GM21529 (cell line): ENCODE measurements at regions not wholly inside any gene's neighbourhood (a gene's known extent, or its start where the extent isn't known, plus 50 kb on each side); places are given as distances from the start of the nearest gene placed in this dataset.

ENCODE experiments used
- ATAC-seq: cut with Tn5 transposase; IDR thresholded peaks from one replicate; pipeline ENCODE4 v1.9.1; 2021; ENCODE audit not compliant: unreplicated experiment

GRCh38 chr18:65415098-65415497 lies 335.7 kb upstream of the CDH7 start:
- ATAC-seq, result no peak

DNA sequence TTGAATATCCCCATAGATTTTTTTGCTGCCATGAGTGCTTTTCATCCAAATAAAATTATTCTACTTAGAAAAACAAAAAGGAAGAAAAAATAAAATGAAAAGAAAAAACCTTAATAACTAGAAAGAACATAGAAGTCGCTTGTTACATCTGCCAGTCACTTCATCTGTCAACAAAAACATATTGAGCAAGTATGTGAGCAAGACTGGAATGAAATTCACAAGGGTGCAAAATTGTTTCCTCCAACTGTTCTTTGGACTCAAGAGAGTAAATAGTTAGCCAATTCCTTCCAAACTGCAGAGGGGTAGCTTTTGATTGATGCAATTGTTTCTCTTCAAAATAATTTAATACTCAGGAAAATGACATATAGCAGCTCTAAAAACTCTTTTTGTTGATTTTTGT lies 336.3 kb upstream of the CDH7 start:
- ATAC-seq, result no peak

DNA sequence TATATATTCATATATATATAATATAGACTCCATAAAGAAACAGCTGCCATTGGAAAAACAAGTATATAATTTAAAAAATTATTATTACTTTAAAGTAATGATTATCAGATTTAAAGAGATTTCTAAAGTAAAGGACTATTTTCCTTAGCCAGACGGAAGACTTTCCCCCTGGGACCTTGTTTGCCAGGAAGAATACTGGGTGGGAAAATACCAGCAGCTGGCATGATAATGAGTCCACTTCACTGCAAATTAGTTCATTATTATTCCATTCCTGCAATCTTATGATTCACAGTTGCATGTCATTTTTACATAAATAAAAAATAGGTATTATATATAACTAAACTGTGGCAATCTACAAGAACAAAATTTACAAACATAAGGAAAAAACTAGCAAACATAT lies 339.8 kb upstream of the CDH7 start:
- no peak for ATAC-seq

- no peak for ATAC-seq
These were observed 341.6 kb upstream of the CDH7 start for GRCh38 chr18:65409261-65409660.

- ATAC-seq, result no peak
These were observed 347.3 kb upstream of the CDH7 start for GRCh38 chr18:65403534-65403933.

GRCh38 chr18:65399091-65399490 lies 351.7 kb upstream of the CDH7 start:
- no peak for ATAC-seq

GRCh38 chr18:65398347-65399075 lies 352.3 kb upstream of the CDH7 start:
- ATAC-seq, result no peak

- ATAC-seq, result no peak
These were observed 369.8 kb upstream of the CDH7 start for GRCh38 chr18:65380986-65381385.

DNA sequence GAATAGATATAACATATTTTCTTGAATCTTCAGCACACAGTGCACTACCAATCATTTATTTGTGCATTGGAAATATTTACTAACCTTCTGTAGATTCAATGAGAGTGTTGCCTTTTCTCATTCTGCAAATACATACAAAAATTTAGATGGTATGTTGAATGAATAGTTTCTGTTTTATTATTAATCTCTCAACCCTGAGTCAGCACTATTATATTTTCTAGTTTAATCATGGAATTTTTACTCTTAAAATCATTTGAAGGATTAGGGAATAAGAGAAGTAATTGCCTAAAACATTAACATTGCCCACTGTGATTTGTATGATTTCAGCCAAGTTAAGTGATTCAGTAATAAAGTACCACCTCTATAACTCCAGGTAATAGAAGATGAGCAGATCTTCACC lies 370.2 kb upstream of the CDH7 start:
- no peak for ATAC-seq

DNA sequence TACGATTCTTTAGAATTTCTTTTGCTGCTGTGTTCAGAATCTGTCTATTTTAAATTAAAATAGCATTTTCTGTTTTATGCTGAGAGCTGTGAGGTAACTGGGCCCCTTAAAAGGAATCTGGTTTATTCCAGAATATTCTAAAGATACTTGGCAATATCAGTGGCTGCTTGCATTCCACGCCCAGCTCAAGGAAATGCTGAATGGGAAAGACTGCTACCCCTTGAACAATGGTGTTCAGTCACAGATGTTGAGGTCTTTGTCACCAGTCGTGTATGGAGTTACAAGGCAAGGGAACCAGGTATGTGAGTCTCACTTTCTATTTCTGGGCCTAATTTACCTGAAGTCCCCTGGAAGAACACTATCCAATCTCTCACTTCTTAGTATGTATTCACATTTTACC lies 377.9 kb upstream of the CDH7 start:
- ATAC-seq, result no peak

DNA sequence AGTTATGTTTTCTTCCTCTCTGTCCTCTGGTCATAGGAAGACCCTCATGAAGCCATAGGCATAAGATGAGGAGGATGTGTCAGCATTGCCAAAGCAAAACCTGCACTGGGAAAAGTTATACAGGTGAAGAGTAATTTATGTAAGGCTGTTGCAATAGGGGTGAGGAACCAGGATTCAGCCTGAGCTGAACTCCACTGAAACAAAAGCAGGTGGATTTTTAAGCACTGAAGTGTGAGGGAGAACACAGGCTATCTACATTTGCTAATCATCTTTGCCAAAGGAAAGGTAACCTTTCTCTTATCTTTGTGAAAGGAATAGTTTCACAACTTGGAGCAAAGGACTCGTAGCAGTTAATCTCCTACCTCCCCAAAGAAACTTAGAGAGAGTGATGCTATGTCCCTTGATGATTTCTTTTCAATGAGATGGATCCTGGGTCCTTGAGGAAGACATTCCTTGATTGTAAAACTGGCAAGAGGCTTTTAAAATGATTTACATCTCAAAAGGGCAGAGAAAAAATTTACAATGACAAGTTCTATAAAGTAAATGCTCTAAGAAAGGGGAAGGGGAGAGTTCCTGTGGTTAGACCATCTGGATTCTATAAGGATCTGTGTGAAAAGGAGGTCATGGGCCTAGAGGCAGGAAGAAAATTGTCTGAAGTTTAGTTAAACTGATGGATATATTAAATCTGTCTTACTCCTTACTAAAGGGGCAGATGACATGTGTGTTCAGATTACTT lies 385.4 kb upstream of the CDH7 start:
- no peak for ATAC-seq

DNA sequence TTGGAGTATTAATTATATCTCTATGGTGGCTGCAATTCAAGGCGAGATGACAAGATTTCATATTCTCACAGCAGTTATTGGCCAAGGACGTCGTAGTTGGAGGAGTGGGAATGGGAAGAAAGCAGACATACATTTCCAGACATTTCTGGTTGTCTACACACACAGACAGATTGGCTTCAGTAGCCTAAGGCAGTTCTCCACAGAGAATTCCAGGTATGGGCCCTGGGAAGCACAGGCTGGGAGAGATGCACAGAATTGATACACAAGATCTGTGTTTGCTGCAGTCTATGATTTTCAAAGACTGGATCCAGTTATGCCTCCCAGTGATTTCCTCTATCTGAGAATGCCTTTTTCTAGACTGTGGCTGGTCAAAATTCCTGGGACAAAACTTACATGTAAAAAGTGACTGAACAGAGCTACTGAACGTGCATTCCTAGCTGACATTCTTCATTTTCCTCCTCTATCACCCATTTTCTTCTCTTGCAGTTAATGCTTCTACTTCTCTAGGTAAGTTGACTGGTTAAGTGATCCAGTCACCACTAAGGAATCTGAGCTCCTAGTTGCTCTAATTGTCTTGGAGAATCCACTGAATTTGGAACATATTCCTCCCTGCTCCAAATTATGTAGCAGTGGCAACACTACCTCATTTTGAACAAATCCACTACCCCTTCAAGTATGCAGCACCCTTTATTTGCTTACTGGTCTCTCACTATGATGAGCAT lies 386.7 kb upstream of the CDH7 start:
- ATAC-seq, result no peak

- no peak for ATAC-seq
These were observed 387.8 kb upstream of the CDH7 start for GRCh38 chr18:65363011-65363410.

DNA sequence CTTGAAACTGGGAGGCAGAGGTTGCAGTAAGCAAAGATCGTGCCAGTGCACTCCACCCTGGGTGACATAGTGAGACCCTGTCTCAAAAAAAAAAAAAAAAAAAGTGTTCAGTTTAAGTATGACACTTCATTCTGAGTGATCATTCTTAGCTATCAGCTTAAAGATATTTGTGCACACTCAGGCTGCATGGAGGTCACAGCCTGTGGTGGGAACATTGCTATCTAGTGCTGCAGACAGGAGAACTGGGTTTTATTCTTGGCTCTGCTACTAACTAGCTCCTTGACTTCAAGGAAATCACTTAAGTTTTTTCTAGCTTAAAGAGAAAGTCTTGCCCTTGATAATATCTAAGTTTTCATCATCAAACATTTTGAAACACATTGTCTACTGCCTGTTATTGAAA lies 391.3 kb upstream of the CDH7 start:
- ATAC-seq, result no peak

- ATAC-seq, result no peak
These were observed 392.5 kb upstream of the CDH7 start for GRCh38 chr18:65358306-65358705.

DNA sequence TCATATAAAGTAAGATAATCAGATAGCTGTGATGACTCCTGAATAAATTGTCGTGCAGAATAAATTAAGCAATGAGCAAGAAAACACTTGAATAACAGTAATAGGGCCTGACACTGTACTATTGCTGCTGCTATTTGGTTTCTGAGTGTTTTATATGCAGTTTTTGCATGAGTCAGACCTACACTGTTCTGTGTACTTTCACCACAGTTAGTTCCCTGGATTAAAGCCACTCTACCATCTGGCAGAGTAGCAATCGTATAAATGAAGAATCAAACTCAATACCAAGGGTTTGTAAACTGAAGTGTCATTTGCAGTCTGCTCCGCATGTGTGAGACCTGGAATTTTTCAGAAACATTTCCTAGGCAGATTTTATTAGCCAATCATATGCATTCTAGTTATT lies 398.6 kb upstream of the CDH7 start:
- ATAC-seq, result no peak

- no peak for ATAC-seq
These were observed 401.2 kb upstream of the CDH7 start for GRCh38 chr18:65349635-65350034.

DNA sequence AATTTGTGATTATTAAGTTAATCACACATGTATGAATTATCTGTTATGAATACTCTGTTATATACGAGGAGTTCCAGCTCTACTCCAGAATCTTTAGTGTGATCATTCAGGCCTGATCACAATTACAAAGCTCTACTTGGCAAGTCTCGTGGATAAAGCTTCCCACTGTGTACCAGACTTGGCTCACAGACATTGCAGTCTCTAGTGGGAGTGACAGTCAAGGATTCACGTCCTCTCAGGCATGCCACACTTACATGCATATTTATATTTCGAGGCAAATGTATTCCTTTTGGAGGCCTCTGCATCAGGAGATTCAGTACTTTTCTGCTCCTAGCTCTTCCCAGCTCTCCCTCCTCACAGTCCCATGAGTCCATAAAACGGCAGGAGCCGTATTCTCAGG lies 403.4 kb upstream of the CDH7 start:
- no peak for ATAC-seq

GRCh38 chr18:65346086-65346485 lies 404.7 kb upstream of the CDH7 start:
- ATAC-seq, result no peak

GRCh38 chr18:65343571-65343970 lies 407.2 kb upstream of the CDH7 start:
- no peak for ATAC-seq

DNA sequence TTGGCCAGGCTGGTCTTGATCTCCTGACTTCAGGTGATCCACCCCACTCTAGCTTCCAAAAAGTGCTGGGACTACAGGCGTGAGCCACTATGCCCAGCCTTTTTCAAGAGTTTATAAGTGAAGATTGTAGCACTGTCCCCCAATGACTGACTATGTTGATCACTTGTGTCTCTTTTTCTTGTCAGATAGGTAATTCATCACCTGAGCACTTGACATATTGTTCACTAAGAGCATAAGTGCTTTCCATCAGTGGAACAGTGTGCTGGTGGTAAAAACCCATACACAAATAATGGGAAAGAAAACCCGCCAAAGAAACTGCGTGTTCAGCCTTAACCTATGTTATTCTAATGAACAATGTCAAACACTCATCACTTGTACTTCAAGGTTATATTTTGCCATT lies 414.4 kb upstream of the CDH7 start:
- no peak for ATAC-seq

- ATAC-seq, result no peak
These were observed 421.8 kb upstream of the CDH7 start for GRCh38 chr18:65329010-65329409.
